Left renal cortex interstitium (tissue), 4 donors: ENCODE measurements at regions not wholly inside any gene's neighbourhood (a gene's known extent, or its start where the extent isn't known, plus 50 kb on each side); places are given as distances from the start of the nearest gene placed in this dataset.

Source experiments
- DNase-seq, 4 donors: peaks; one replicate each; pipeline ENCODE4 v3.0.0-alpha.2; 2013; ENCODE audit warnings: low read depth in 4 of 4, low spot score in 2 of 4, missing footprints in 1 of 4

GRCh38 chr6:43912116-43912577 is 142.1 kb downstream of the VEGFA start:
- DNase-seq: no peak

GRCh38 chr6:43911354-43912115 is 141.5 kb downstream of the VEGFA start:
- no peak for DNase-seq

- DNase-seq: no peak
Observed at GRCh38 chr6:43910638-43911353, 140.8 kb downstream of the VEGFA start.

- DNase-seq: no peak
Observed at GRCh38 chr6:43910149-43910637, 140.2 kb downstream of the VEGFA start.

- no peak for DNase-seq
Observed at GRCh38 chr6:43909474-43910148, 139.6 kb downstream of the VEGFA start.

GRCh38 chr6:43907789-43908472 is 137.9 kb downstream of the VEGFA start:
- DNase-seq: no peak

GRCh38 chr6:43907312-43907711 is 137.3 kb downstream of the VEGFA start:
- DNase-seq: no peak

- no peak for DNase-seq
Observed at GRCh38 chr6:43904311-43905123, 134.5 kb downstream of the VEGFA start.

GRCh38 chr6:43903739-43904290 is 133.8 kb downstream of the VEGFA start:
- no peak for DNase-seq

- DNase-seq: no peak
Observed at GRCh38 chr6:43901733-43902230, 131.8 kb downstream of the VEGFA start.

- no peak for DNase-seq
Observed at GRCh38 chr6:43900916-43901732, 131.1 kb downstream of the VEGFA start.

GRCh38 chr6:43900560-43900915 is 130.5 kb downstream of the VEGFA start:
- no peak for DNase-seq

- DNase-seq: no peak
Observed at GRCh38 chr6:43899830-43900229, 129.8 kb downstream of the VEGFA start.

- DNase-seq: no peak
Observed at GRCh38 chr6:43898358-43899131, 128.5 kb downstream of the VEGFA start.

GRCh38 chr6:43897571-43898302 is 127.7 kb downstream of the VEGFA start:
- no peak for DNase-seq

- no peak for DNase-seq
Observed at GRCh38 chr6:43896329-43897255, 126.6 kb downstream of the VEGFA start.
